ENCODE measurements at regions not wholly inside any gene's neighbourhood (a gene's known extent, or its start where the extent isn't known, plus 50 kb on each side); places are given as distances from the start of the nearest gene placed in this dataset.
"Not testable (repeated sequence)": the region's sequence is repeated elsewhere in the genome, so short reads cannot be mapped to it uniquely, and the experiment has no call there.

DNA sequence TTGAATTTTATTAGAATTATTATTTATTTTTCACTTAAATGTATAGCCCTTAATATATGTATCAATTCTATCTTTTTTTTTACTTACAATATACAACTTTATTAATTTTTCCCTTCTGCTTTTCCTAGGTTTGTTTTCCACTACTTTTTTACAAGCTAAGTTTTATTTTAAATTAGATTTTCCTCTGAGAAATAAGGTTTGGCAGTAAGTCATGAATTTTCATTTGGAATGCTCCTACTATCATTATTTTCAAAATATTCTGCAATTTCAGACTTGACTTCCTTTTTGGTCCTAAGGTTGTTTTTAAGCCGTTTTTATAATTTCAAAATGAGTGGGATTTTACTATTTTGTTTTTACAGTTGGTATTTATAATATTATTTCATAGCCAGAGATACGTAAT lies 222.8 kb upstream of the PIEZO2 start:
- DNase-seq, result no peak

- DNase-seq, result no peak
These were observed 220.2 kb upstream of the PIEZO2 start for GRCh38 chr18:11369556-11369955.

DNA sequence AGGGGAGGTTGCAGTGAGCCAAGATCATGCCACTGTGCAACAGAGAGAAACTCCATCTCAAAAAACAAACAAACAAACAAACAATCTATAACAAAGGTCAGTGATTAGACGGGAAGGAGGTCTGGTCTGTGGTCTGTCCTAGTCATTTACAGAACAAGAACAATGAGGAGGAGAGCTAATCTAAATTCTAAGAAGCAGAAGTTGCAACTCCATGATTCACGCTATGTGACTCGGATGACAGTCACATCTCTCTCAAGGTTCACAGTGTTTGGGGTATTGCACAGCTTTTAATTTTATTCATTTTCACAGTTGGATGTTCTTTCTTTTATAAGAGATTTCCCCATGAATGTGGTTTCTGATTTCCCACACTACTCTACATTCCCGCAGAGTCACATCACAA lies 218.7 kb upstream of the PIEZO2 start:
- DNase-seq, result no peak

DNA sequence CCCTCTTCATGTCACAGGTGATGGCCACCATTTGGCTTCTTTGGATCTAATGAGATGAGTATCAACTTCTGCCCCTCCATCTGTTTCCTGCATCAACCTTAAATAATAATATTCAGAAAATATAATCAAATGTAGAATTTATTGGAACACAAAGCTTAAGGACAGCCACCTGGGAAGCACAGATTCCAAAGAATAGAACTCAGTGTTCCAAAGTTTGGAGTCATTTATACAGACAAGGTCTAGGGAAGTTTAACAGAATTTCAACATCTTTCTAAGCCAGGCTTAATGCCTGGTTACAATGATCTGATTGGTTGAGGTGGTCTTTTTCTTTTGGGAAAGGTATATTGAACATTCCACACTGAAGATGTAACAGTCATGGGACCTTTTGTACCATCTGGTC lies 218.0 kb upstream of the PIEZO2 start:
- DNase-seq, result peak; percentile 82

GRCh38 chr18:11366410-11366809 lies 217.0 kb upstream of the PIEZO2 start:
- peak; percentile 95 for DNase-seq

DNA sequence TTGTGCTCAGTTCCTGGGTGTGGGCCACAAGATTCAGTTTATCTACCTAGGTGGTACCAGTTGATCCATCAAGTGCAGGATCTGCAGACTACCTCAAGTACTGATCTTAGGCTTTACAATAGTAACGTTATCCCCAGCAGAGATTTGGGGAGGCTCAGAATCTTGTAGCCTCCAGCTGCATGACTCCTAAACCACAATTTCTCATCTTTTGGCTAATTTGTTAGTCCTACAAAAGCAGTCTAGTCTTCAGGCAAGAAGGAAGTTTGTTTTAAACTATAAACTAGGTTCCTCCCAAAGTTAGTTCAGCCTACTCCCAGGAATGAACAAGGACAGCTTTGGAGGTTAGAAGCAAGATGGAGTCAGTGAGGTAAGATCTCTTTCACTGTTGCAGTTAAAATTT lies 213.5 kb upstream of the PIEZO2 start:
- DNase-seq, result no peak

DNA sequence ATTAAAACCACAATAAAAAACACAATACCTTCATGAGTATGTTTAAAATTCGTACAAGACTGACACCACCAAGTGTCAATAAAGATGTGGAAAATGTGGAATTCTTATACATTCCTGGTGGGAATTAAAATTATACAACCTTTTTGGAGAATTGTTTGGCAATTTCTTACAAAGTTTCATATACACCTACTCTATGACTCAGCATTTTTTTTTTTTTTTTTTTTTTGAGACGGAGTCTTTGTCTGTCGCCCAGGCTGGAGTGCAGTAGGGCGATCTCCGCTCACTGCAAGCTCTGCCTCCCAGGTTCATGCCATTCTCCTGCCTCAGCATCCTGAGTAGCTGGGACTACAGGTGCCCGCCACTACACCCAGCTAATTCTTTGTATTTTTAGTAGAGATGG lies 212.5 kb upstream of the PIEZO2 start:
- DNase-seq, result not testable (repeated sequence)

DNA sequence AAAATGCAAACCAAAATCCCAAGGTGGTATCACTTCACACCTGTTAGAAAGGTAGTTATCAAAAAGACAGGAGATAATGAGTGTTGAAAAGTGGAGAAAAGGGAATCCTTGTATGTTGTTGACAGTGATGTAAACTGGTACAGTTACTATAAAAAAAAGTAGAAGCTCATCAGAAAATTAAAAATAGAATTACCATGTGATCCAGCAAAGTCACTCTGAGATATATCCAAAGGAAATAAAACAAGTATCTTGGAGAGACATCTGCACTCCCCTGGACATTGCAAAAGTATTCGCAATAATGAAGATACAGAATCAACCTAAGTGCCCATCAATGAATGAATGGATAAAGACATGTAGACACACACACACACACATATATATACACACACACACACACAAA lies 208.3 kb upstream of the PIEZO2 start:
- no peak for DNase-seq

DNA sequence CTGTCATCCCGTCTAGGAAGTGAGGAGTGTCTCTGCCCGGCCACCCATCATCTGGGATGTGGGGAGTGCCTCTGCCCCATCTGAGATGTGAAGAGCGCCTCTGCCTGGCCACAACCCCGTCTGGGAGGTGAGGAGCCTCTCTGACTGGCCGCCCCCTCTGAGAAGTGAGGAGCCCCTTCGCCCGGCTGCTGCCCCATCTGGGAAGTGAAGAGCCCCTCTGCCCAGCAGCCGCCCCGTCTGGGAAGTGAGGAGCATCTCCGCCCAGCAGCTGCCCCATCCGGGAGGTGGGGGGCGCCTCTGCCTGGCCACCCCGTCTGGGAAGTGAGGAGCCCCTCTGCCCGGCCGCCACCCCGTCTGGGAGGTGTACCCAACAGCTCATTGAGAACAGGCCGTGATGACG lies 195.2 kb upstream of the PIEZO2 start:
- DNase-seq, result not testable (repeated sequence)

GRCh38 chr18:11343096-11343495 lies 193.7 kb upstream of the PIEZO2 start:
- DNase-seq, result no peak

GRCh38 chr18:11342115-11342514 lies 192.7 kb upstream of the PIEZO2 start:
- not testable (repeated sequence) for DNase-seq

DNA sequence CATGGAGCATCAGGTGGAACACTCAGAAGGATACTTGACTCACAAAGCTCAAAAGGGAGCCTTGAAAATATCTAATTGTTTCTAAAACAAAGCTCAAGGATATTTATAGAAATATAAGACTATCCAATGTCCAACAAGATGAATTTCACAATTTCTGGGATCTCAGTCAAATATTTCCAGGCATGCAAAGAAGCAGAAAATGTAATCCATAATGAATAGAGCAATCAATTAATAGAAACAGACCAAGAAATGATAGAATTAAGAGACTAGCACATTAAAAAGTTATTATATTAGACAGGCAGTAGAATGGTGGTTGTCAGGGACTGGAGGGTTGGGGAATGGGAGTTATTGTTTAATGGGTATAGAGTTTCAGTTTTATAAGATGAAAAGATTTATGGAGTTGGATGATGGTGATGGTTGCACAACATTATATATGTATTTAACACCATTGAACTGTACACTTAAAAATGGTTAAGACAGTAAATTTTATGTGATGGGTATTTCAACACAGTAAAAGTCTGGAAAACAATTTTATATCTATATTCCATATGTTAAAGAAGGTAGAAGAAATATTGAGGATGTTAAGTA lies 189.9 kb upstream of the PIEZO2 start:
- DNase-seq, result no peak

- DNase-seq, result no peak
These were observed 186.9 kb upstream of the PIEZO2 start for GRCh38 chr18:11336241-11336640.

DNA sequence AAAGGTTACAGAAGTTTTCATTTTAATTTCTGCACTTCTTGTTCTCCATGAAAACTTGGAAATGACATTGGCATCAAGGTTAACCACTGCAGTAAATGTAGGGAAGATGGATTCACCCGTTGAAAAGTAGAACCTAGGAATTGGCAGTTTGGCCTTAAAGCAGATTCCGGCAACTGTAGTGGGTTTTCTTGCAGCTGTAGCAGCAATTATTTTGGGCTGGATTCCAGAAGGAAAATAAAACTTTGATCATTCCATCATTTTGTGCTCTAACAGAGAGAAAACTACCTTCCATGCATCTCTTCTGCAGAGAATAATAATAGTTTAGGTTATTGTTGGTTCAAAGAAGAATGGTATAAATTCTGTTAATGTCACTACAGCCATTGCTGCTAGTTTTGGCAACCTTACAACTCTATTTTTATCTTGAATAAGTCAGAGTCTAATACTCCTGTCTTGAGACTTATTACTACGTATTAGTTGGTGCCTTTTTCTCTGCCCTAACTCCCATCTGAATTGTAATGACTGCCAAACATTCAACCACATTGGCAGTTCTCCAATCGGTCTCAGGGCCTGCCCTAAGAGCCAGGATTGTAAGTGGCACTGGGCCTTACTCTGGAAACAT lies 178.1 kb upstream of the PIEZO2 start:
- no peak for DNase-seq

GRCh38 chr18:11324956-11325882 lies 175.8 kb upstream of the PIEZO2 start:
- DNase-seq, result no peak

DNA sequence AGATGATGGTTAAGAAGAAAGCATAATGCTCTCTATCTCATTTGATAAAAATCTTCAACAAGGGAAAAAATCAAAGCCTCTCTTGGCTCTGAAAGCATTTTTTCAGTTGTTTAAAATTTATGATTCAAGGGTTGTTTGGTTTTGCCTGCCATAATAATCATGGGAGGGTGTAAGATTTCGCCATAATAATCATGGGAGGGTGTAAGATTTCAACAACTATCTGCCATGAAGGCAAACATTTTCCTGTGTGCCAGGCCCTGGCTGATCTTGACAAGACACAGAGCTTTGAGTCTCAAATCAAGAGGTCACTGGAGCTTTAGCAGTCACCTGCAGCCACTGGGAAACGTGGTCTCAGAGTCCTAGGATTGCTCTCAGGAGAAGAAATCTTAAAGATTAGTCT lies 175.1 kb upstream of the PIEZO2 start:
- no peak for DNase-seq

GRCh38 chr18:11323359-11323819 lies 174.0 kb upstream of the PIEZO2 start:
- no peak for DNase-seq

DNA sequence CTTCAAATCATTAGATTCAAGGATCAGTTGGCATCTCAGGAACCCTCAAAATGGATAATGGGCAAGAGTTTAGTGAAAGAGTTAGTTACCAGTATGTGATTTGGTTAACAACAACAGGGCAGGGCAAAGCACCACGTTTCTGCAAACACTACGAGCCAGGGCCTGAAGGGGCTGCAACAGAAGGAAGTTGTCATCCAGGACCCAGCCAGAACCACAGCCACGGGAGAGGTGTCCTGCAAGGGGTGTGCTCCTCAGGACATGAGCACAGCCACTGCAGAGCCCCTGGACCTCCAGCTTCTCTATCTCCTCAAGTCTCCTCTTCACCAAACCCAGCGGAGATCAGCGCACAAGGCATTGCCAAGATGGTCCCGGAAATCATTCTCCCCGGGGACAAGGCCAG lies 173.3 kb upstream of the PIEZO2 start:
- no peak for DNase-seq

GRCh38 chr18:11322006-11322405 lies 172.6 kb upstream of the PIEZO2 start:
- no peak for DNase-seq

DNA sequence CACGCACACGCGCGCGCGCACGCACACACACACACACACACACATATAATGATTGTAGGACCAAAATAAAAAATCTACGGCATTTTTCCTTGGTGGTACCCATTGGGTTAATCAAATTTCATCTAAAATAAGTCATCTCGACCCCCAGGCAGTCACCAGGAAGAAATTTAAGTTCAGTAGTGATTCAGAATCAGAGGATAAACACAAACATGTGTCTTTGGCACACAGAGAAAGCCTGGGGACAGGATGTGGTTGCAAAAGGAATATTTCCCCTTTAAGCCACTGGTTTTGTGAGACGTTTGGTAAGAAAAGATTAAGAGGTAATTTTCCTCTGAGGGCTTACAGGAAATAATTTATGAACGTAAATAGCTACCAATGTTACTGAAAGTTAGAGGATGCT lies 171.6 kb upstream of the PIEZO2 start:
- DNase-seq, result no peak

- DNase-seq, result no peak
These were observed 167.2 kb upstream of the PIEZO2 start for GRCh38 chr18:11316546-11316945.

- DNase-seq, result peak; percentile 28
These were observed 161.2 kb upstream of the PIEZO2 start for GRCh38 chr18:11310476-11311086.

DNA sequence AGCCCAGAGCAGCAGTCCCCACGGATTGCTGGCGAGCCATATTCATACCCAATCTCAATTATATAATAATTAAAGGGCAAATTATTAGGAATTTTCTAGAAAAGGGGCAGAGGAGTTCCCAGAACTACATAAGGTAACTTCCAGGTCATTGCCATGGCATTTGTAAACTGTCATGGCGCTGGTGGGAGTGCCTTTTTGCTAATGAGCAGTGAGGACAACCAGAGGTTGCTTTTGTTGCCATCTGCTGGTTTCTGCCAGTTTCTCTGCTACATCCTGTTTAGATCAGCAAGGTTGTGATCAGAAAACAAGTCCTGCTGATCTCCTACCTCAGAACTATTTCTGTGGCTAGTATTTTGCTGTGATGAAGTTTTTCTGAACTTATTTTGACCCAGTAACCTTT lies 159.8 kb upstream of the PIEZO2 start:
- DNase-seq, result no peak

GRCh38 chr18:11308499-11308898 lies 159.1 kb upstream of the PIEZO2 start:
- no peak for DNase-seq

All from NCI-H524 treated with DMSO at 0.1 percent for 48 hours (cell line).